Mucosa of descending colon (tissue), 3 donors: ENCODE measurements at regions not wholly inside any gene's neighbourhood (a gene's known extent, or its start where the extent isn't known, plus 50 kb on each side); places are given as distances from the start of the nearest gene placed in this dataset.
"Not testable (repeated sequence)": the region's sequence is repeated elsewhere in the genome, so short reads cannot be mapped to it uniquely, and the experiment has no call there.

Experiments
- ATAC-seq: fragments of 200-7000 bp; cut with Tn5 transposase; one replicate; pipeline ENCODE4 v1.9.1; 2020; ENCODE audit warnings: mild to moderate bottlenecking, moderate library complexity
- DNase-seq, 3 donors: peaks; one replicate each; pipeline ENCODE4 v3.0.0-alpha.2; 2020
- H3K36me3 ChIP-seq: fragments of 200-600 bp; one replicate; pipeline ENCODE4 v1.8.0; 2021; ENCODE audit warnings: low read depth, mild to moderate bottlenecking
- H3K4me1 ChIP-seq: fragments of 200-600 bp; one replicate; pipeline ENCODE4 v1.8.0; 2021; ENCODE audit warnings: low read depth, mild to moderate bottlenecking
- H3K4me3 ChIP-seq: fragments of 200-600 bp; one replicate; pipeline ENCODE4 v1.8.0; 2021; ENCODE audit warnings: mild to moderate bottlenecking
- H3K9me3 ChIP-seq: fragments of 200-600 bp; one replicate; pipeline ENCODE4 v1.8.0; 2021; ENCODE audit warnings: mild to moderate bottlenecking
- intact Hi-C, 2 donors: fragments of 100-400 bp; cut with DNase I in 1 of 2; cut with micrococcal nuclease in 1 of 2; formaldehyde crosslinking; loops; one replicate each; pipeline versions ENCODE4 v1.11.0 to v1.11.1; 2022; cut with DNase I, micrococcal nuclease
- TF ChIP-seq, protein P1 (sequence below): fragments of 200-600 bp; IDR thresholded peaks from one replicate; pipeline ENCODE4 v1.8.0; 2022; ENCODE audit warnings: antibody characterized with exemption, mild to moderate bottlenecking
- donor health status: DM: no; HTN: no; CAD: no; lungs with moderate emphysema.
- donor health status: DM: no; HTN: no; CAD: no.
- donor health status: DM: no; HTN: yes; CAD: no.

DNA sequence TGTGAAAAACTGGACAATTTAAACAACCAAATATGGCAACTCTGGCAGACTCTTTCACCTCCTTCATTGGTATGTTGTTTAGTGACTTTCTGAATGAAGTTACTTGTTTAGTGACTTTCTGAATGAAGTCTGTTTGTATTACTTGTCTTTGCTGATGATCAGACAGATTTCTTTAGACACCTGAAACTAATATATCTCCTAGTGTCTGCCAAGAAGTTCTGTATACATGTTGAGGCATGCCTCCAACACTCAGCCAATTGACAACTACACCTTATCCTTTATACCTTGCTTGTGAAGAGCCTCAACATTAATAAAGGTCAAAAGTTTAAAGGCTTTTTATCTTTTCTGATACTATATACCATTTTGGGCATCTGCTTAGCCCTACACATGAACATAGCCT is 725.4 kb upstream of the EPHA7 start:
- no peak for DNase-seq
- Histone ChIP-seq H3K36me3 (no peaks in the 10 kb centered on the region), H3K4me3 (no peak overlapping the region), H3K9me3 (no peaks in the 10 kb centered on the region), H3K4me1 (no peaks in the 10 kb centered on the region)
- TF ChIP-seq, protein P1, sequence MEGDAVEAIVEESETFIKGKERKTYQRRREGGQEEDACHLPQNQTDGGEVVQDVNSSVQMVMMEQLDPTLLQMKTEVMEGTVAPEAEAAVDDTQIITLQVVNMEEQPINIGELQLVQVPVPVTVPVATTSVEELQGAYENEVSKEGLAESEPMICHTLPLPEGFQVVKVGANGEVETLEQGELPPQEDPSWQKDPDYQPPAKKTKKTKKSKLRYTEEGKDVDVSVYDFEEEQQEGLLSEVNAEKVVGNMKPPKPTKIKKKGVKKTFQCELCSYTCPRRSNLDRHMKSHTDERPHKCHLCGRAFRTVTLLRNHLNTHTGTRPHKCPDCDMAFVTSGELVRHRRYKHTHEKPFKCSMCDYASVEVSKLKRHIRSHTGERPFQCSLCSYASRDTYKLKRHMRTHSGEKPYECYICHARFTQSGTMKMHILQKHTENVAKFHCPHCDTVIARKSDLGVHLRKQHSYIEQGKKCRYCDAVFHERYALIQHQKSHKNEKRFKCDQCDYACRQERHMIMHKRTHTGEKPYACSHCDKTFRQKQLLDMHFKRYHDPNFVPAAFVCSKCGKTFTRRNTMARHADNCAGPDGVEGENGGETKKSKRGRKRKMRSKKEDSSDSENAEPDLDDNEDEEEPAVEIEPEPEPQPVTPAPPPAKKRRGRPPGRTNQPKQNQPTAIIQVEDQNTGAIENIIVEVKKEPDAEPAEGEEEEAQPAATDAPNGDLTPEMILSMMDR, result no peak
- intact Hi-C loops, result no loop called here
- ATAC-seq, result no peak

- intact Hi-C loops, DNase-seq, H3K4me3 ChIP-seq, ATAC-seq, H3K36me3 ChIP-seq, H3K9me3 ChIP-seq, H3K4me1 ChIP-seq: not testable (repeated sequence)
Measured at GRCh38 chr6:94137178-94137577, 717.8 kb upstream of the EPHA7 start.

DNA sequence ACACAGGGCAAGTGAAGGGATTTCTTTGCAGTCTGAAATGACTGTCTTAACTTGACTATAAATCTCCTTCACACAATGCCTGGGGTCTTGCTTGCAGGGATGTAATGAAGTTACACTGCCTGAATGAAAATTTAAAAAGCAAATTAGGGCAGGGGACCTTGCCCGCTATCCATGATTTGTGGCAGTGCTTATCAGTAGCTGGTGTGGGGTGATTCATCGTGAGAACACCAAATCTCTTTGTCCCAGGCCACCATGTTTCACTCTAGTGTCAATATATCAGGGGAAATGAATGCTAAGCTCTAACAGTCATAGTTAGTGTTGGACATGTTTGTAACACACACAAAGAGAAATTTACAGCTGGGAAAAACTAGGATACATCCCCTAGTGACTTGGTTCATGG is 713.7 kb upstream of the EPHA7 start:
- ATAC-seq (no peak), DNase-seq (no peak)
- intact Hi-C loops, result no loop called here

DNA sequence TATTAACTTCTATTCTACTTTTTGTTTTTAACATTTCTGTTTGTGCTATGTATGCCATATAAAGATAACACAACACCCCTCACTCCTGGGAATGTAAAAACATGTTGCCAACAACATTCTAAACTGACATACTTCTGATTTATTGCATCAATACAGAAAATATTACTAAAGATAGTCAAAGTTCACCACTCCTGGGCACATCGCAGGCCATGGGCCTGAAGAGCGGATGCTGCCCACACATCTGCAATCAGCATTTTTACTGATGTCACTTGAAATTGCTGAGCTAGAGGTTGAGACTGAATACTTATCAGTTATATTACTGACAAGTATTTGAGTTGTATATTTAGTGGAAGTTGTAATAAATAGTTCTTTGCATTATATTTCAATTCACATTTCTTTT is 711.9 kb upstream of the EPHA7 start:
- intact Hi-C loops, result no loop called here
- H3K4me1 ChIP-seq, result no peaks in the 10 kb centered on the region
- no peaks in the 10 kb centered on the region for H3K36me3 ChIP-seq
- no peak overlapping the region for H3K4me3 ChIP-seq
- no peak for ATAC-seq
- DNase-seq, result no peak
- TF ChIP-seq, protein P1, result no peak
- H3K9me3 ChIP-seq, result no peaks in the 10 kb centered on the region

More for the DNA sequence above, 713.7 kb upstream of the EPHA7 start:
- TF ChIP-seq, protein P1, result no peak
- Histone ChIP-seq H3K4me3 (no peak overlapping the region), H3K4me1 (no peaks in the 10 kb centered on the region), H3K9me3 (no peaks in the 10 kb centered on the region), H3K36me3 (no peaks in the 10 kb centered on the region)

DNA sequence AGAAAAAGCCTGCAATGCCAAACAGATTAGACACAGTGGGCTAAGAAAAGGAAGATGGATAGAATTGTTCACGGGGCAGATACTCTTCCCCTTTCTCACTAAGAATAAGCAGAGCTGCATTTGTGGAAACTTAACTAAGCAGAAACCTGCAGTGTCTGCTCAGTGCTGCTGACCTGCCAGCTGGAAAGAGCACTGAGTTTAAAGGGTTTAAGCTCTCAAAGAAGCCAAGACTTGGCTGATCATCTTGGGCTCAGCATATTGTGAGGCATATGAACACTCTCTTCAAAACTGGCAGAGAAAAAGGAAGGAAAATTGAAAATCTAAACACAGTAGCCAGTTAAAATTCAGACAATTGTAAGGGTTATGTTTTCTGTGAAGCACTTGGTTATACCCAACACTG is 711.1 kb upstream of the EPHA7 start:
- Histone ChIP-seq H3K4me3 (no peak overlapping the region), H3K9me3 (no peaks in the 10 kb centered on the region), H3K36me3 (no peaks in the 10 kb centered on the region), H3K4me1 (no peaks in the 10 kb centered on the region)
- intact Hi-C loops, result no loop called here
- ATAC-seq, result no peak
- no peak for DNase-seq
- TF ChIP-seq, protein P1, result no peak

- TF ChIP-seq, protein P1, result no peak
- no peak for DNase-seq
- Histone ChIP-seq H3K9me3 (no peaks in the 10 kb centered on the region), H3K36me3 (no peaks in the 10 kb centered on the region), H3K4me3 (no peak overlapping the region), H3K4me1 (no peaks in the 10 kb centered on the region)
- intact Hi-C loops, result no loop called here
- ATAC-seq, result no peak
Measured at GRCh38 chr6:94129926-94130325, 710.6 kb upstream of the EPHA7 start.
